CD14-positive monocyte (primary cell): ENCODE measurements at regions not wholly inside any gene's neighbourhood (a gene's known extent, or its start where the extent isn't known, plus 50 kb on each side); places are given as distances from the start of the nearest gene placed in this dataset.

ENCODE experiments used
- DNase-seq, 3 donors: peaks; one replicate each; pipeline ENCODE4 v3.0.0-alpha.2; 2011 to 2022
- H2AFZ ChIP-seq: 2 replicates; pipeline ENCODE4 v1.6.0; 2012; ENCODE audit warnings: mild to moderate bottlenecking, low read depth, low read length, inconsistent platforms; ENCODE audit not compliant: insufficient read depth, poor library complexity, severe bottlenecking
- H3K27ac ChIP-seq, 2 donors: 1 replicate in 1 of 2; 2 replicates in 1 of 2; pipeline ENCODE4 v1.5.1; 2012 to 2013; ENCODE audit warnings: low read length in 2 of 2, control low read depth in 1 of 2, inconsistent platforms in 1 of 2, low read depth in 1 of 2, mild to moderate bottlenecking in 1 of 2
- H3K27me3 ChIP-seq, 2 donors: one replicate each; pipeline versions ENCODE4 v1.6.0 to v1.6.1; 2011 to 2013; ENCODE audit warnings: low read length in 2 of 2; ENCODE audit not compliant: control insufficient read depth in 2 of 2, insufficient read depth in 2 of 2
- H3K36me3 ChIP-seq, 2 donors: replicated peaks in 1 of 2; 1 replicate in 1 of 2; 2 replicates in 1 of 2; pipeline versions ENCODE4 v1.5.1 to v1.6.1; 2012 to 2013; ENCODE audit warnings: low read length in 2 of 2, control low read depth in 1 of 2, inconsistent platforms in 1 of 2, mild to moderate bottlenecking in 1 of 2; ENCODE audit not compliant: insufficient read depth in 2 of 2, control insufficient read depth in 1 of 2
- H3K4me1 ChIP-seq, 2 donors: 1 replicate in 1 of 2; 2 replicates in 1 of 2; pipeline versions ENCODE4 v1.5.1 to v1.6.1; 2012 to 2013; ENCODE audit warnings: low read length in 2 of 2, control low read depth in 1 of 2, inconsistent platforms in 1 of 2, mild to moderate bottlenecking in 1 of 2, moderate library complexity in 1 of 2; ENCODE audit not compliant: insufficient read depth in 2 of 2, control insufficient read depth in 1 of 2
- H3K4me2 ChIP-seq: replicated peaks from 2 replicates; pipeline ENCODE3; 2012; ENCODE audit warnings: low read length, moderate library complexity, mild to moderate bottlenecking; ENCODE audit not compliant: poor library complexity, severe bottlenecking; ENCODE audit errors: extremely low read depth
- H3K4me3 ChIP-seq, 3 experiments: fragments of 200-600 bp in 1 of 3; sonication (generic) in 1 of 3; replicated peaks in 1 of 3; 1 replicate in 2 of 3; 2 replicates in 1 of 3; pipeline ENCODE4 v1.5.1; 2011 to 2013; ENCODE audit warnings: low read length in 3 of 3, mild to moderate bottlenecking in 3 of 3, control low read depth in 2 of 3, low read depth in 2 of 3, inconsistent platforms in 1 of 3, moderate library complexity in 1 of 3
- H3K79me2 ChIP-seq: 2 replicates; pipeline ENCODE4 v1.6.0; 2012; ENCODE audit warnings: mild to moderate bottlenecking, control low read depth, inconsistent platforms, low read length, moderate library complexity; ENCODE audit not compliant: insufficient read depth
- H3K9ac ChIP-seq: 2 replicates; pipeline ENCODE4 v1.6.0; 2017; ENCODE audit warnings: low read length, mild to moderate bottlenecking; ENCODE audit not compliant: insufficient read depth, poor library complexity, severe bottlenecking
- H3K9me3 ChIP-seq, 2 donors: replicated peaks in 1 of 2; 1 replicate in 1 of 2; 2 replicates in 1 of 2; pipeline versions ENCODE4 v1.5.1 to v1.6.1; 2012 to 2013; ENCODE audit warnings: low read length in 2 of 2, control low read depth in 1 of 2; ENCODE audit not compliant: control insufficient read depth in 1 of 2, insufficient read depth in 1 of 2
- H4K20me1 ChIP-seq: 2 replicates; pipeline ENCODE4 v1.6.0; 2012; ENCODE audit warnings: mild to moderate bottlenecking, low read length, control low read depth, moderate library complexity; ENCODE audit not compliant: insufficient read depth
- H3K27ac Mint-ChIP-seq, 7 donors: one replicate each; pipeline ENCODE4 v1.8.0; 2020; ENCODE audit warnings: mild to moderate bottlenecking in 7 of 7, mixed read lengths in 7 of 7, moderate library complexity in 6 of 7, inconsistent platforms in 2 of 7
- H3K27me3 Mint-ChIP-seq, 3 donors: one replicate each; pipeline ENCODE4 v1.8.0; 2021 to 2022; ENCODE audit warnings: low read depth in 3 of 3, mild to moderate bottlenecking in 3 of 3, mixed read lengths in 3 of 3, moderate library complexity in 3 of 3, inconsistent platforms in 1 of 3
- H3K36me3 Mint-ChIP-seq, 2 donors: one replicate each; pipeline ENCODE4 v1.8.0; 2020; ENCODE audit warnings: mixed read lengths in 2 of 2, inconsistent platforms in 1 of 2, mild to moderate bottlenecking in 1 of 2
- H3K4me1 Mint-ChIP-seq: one replicate; pipeline ENCODE4 v1.8.0; 2020; ENCODE audit warnings: mild to moderate bottlenecking, mixed read lengths
- H3K4me3 Mint-ChIP-seq, 2 donors: one replicate each; pipeline ENCODE4 v1.8.0; 2020; ENCODE audit warnings: mild to moderate bottlenecking in 2 of 2, mixed read lengths in 2 of 2, moderate library complexity in 1 of 2
- H3K9me3 Mint-ChIP-seq, 7 donors: one replicate each; pipeline ENCODE4 v1.8.0; 2020 to 2022; ENCODE audit warnings: mixed read lengths in 7 of 7, mild to moderate bottlenecking in 6 of 7, moderate library complexity in 6 of 7, inconsistent platforms in 2 of 7
- CTCF ChIP-seq: fragments of 200-600 bp; IDR thresholded peaks from one replicate; pipeline ENCODE4 v1.8.0; 2022; ENCODE audit warnings: antibody characterized with exemption, mild to moderate bottlenecking
- WGBS: methylation state at CpG from one replicate; pipeline ENCODE4 v1.1.5; 2013; ENCODE audit warnings: missing lambda C conversion rate; ENCODE audit not compliant: insufficient coverage; 5-methylcytosine and 5-hydroxymethylcytosine counted together
- intact Hi-C, 2 donors: fragments of 100-400 bp; cut with micrococcal nuclease; formaldehyde crosslinking; loops; one replicate each; pipeline versions ENCODE4 v1.15.0 to v1.15.1; 2023

- intact Hi-C loops, result no loop called here
- Histone ChIP-seq H3K36me3 (no peaks in the 10 kb centered on the region), H3K79me2 (no peaks in the 10 kb centered on the region), H3K4me2 (no peak overlapping the region), H4K20me1 (no peaks in the 10 kb centered on the region), H3K27me3 (no peaks in the 10 kb centered on the region), H3K4me3 (no peak overlapping the region), H2AFZ (no peak overlapping the region), H3K9ac (no peak overlapping the region), H3K9me3 (no peaks in the 10 kb centered on the region), H3K4me1 (no peaks in the 10 kb centered on the region), H3K27ac (no peak overlapping the region)
- TF ChIP-seq CTCF, result no peak
- no CpG with 5 or more reads among the region's 1 CpG for WGBS
- H3K4me3 Mint-ChIP-seq, result no peak overlapping the region
- H3K27ac Mint-ChIP-seq, result no peak overlapping the region
- no peak for DNase-seq
- H3K27me3 Mint-ChIP-seq, result peaks cover 0 to 1% (median 0%) of the 10 kb centered on the region in 3 donors
- H3K9me3 Mint-ChIP-seq, result peaks cover 0 to 5% (median 0%) of the 10 kb centered on the region in 7 donors
- H3K4me1 Mint-ChIP-seq, result no peaks in the 10 kb centered on the region
- H3K36me3 Mint-ChIP-seq, result no peaks in the 10 kb centered on the region
Measured at GRCh38 chr2:67318031-67318430, 79.1 kb upstream of the ETAA1 start.

GRCh38 chr2:67318563-67318962 lies 78.6 kb upstream of the ETAA1 start:
- no peak for DNase-seq
- H3K27me3 Mint-ChIP-seq, result peaks cover 0 to 1% (median 0%) of the 10 kb centered on the region in 3 donors
- peaks cover 0 to 5% (median 0%) of the 10 kb centered on the region in 7 donors for H3K9me3 Mint-ChIP-seq
- Histone ChIP-seq H3K9ac (no peak overlapping the region), H4K20me1 (no peaks in the 10 kb centered on the region), H3K4me2 (no peak overlapping the region), H3K4me1 (no peaks in the 10 kb centered on the region), H3K79me2 (no peaks in the 10 kb centered on the region), H3K4me3 (no peak overlapping the region), H3K27ac (no peak overlapping the region), H2AFZ (no peak overlapping the region), H3K36me3 (no peaks in the 10 kb centered on the region), H3K27me3 (no peaks in the 10 kb centered on the region), H3K9me3 (no peaks in the 10 kb centered on the region)
- WGBS, result 94% methylated on average over 2 of the region's 3 CpGs
- H3K27ac Mint-ChIP-seq, result no peak overlapping the region
- no peaks in the 10 kb centered on the region for H3K36me3 Mint-ChIP-seq
- no peak overlapping the region for H3K4me3 Mint-ChIP-seq
- intact Hi-C loops, result no loop called here
- H3K4me1 Mint-ChIP-seq, result no peaks in the 10 kb centered on the region
- no peak for TF ChIP-seq CTCF
